ENCODE measurements at regions not wholly inside any gene's neighbourhood (a gene's known extent, or its start where the extent isn't known, plus 50 kb on each side); places are given as distances from the start of the nearest gene placed in this dataset.
"Not testable (repeated sequence)": the region's sequence is repeated elsewhere in the genome, so short reads cannot be mapped to it uniquely, and the experiment has no call there.

GRCh38 chr21:14903172-14903865 lies 161.5 kb downstream of the NRIP1 start:
- DNase-seq = no peak

GRCh38 chr21:14901482-14901958 lies 163.3 kb downstream of the NRIP1 start:
- peak in 1 of 5 experiments; percentile 31 for DNase-seq

- peak in 1 of 5 experiments; percentile 9 for DNase-seq
Observed at GRCh38 chr21:14900611-14901010, 164.2 kb downstream of the NRIP1 start.

- no peak for DNase-seq
Observed at GRCh38 chr21:14900058-14900457, 164.7 kb downstream of the NRIP1 start.

GRCh38 chr21:14895792-14896191 lies 169.0 kb downstream of the NRIP1 start:
- no peak for DNase-seq

- DNase-seq = no peak
Observed at GRCh38 chr21:14890141-14890540, 174.7 kb downstream of the NRIP1 start.

- no peak for DNase-seq
Observed at GRCh38 chr21:14889080-14889810, 175.6 kb downstream of the NRIP1 start.

- no peak for DNase-seq
Observed at GRCh38 chr21:14888202-14888601, 176.6 kb downstream of the NRIP1 start.

GRCh38 chr21:14886001-14886400 lies 178.8 kb downstream of the NRIP1 start:
- DNase-seq = no peak

GRCh38 chr21:14883351-14883750 lies 181.4 kb downstream of the NRIP1 start:
- DNase-seq = no peak

- not testable (repeated sequence) for DNase-seq
Observed at GRCh38 chr21:14882545-14882944, 182.3 kb downstream of the NRIP1 start.

GRCh38 chr21:14881863-14882499 lies 182.8 kb downstream of the NRIP1 start:
- DNase-seq = no peak

- no peak for DNase-seq
Observed at GRCh38 chr21:14880922-14881321, 183.9 kb downstream of the NRIP1 start.

- DNase-seq = no peak
Observed at GRCh38 chr21:14879458-14879857, 185.3 kb downstream of the NRIP1 start.

GRCh38 chr21:14878971-14879370 lies 185.8 kb downstream of the NRIP1 start:
- DNase-seq = no peak

GRCh38 chr21:14877581-14878228 lies 187.1 kb downstream of the NRIP1 start:
- no peak for DNase-seq

- DNase-seq = no peak
Observed at GRCh38 chr21:14876524-14876840, 188.3 kb downstream of the NRIP1 start.

- DNase-seq = no peak
Observed at GRCh38 chr21:14875704-14876523, 188.9 kb downstream of the NRIP1 start.

- no peak for DNase-seq
Observed at GRCh38 chr21:14875186-14875585, 189.6 kb downstream of the NRIP1 start.

- no peak for DNase-seq
Observed at GRCh38 chr21:14874379-14874778, 190.4 kb downstream of the NRIP1 start.

- no peak for DNase-seq
Observed at GRCh38 chr21:14871861-14872260, 192.9 kb downstream of the NRIP1 start.

- DNase-seq = no peak
Observed at GRCh38 chr21:14870853-14871149, 194.0 kb downstream of the NRIP1 start.

Data from T-helper 2 cell (primary cell).